HepG2 (cell line): ENCODE measurements at regions not wholly inside any gene's neighbourhood (a gene's known extent, or its start where the extent isn't known, plus 50 kb on each side); places are given as distances from the start of the nearest gene placed in this dataset.

ENCODE experiments used
- NCOR1 ChIP-seq: fragments of 200-600 bp; sonication (generic); IDR thresholded peaks from 2 replicates; pipeline ENCODE4 v1.7.0; 2017; ENCODE audit warnings: antibody characterized with exemption, low read length, borderline replicate concordance
- PCBP2 ChIP-seq: fragments of 200-400 bp; formaldehyde crosslinking; optimal IDR thresholded peaks from 2 replicates; pipeline ENCODE3; 2018; ENCODE audit warnings: low read length, low read depth; ENCODE audit not compliant: poor library complexity, severe bottlenecking
- PHF21A ChIP-seq: sonication (generic); formaldehyde crosslinking; IDR thresholded peaks from 2 replicates; pipeline ENCODE4 v1.5.0; 2020; ENCODE audit warnings: mild to moderate bottlenecking, missing genetic modification reagents
- POLR2AphosphoS5 ChIP-seq: IDR thresholded peaks from 2 replicates; pipeline ENCODE4 v1.6.1; 2012; ENCODE audit warnings: low read depth, low read length
- ZNF891 ChIP-seq: sonication (generic); formaldehyde crosslinking; IDR thresholded peaks from 2 replicates; pipeline ENCODE4 v1.5.0; 2020; ENCODE audit warnings: mild to moderate bottlenecking, missing genetic modification reagents
- TF ChIP-seq, protein P1 (sequence below): IDR thresholded peaks from 2 replicates; pipeline ENCODE4 v1.6.1; 2012; ENCODE audit warnings: low read depth, low read length, improper control_type of control experiment
- TF ChIP-seq, protein P2 (sequence below): IDR thresholded peaks from 2 replicates; pipeline ENCODE4 v1.6.1; 2018; ENCODE audit warnings: missing genetic modification reagents
- TF ChIP-seq, protein P3 (sequence below): sonication (generic); formaldehyde crosslinking; IDR thresholded peaks from 2 replicates; pipeline ENCODE4 v1.9.0; 2021; ENCODE audit warnings: mild to moderate bottlenecking, missing genetic modification reagents
- TF ChIP-seq, protein P4 (sequence below): sonication (generic); formaldehyde crosslinking; IDR thresholded peaks from 2 replicates; pipeline ENCODE4 v1.8.1; 2023; ENCODE audit warnings: mild to moderate bottlenecking, inconsistent platforms, moderate library complexity, missing genetic modification reagents, borderline replicate concordance
- TF ChIP-seq, protein P5 (sequence below): sonication (generic); formaldehyde crosslinking; conservative IDR thresholded peaks from 2 replicates; pipeline ENCODE4 v1.8.0; 2022; ENCODE audit warnings: mild to moderate bottlenecking, moderate library complexity, missing genetic modification reagents
- TF ChIP-seq, protein P6 (sequence below): sonication (generic); formaldehyde crosslinking; IDR thresholded peaks from 2 replicates; pipeline ENCODE4 v1.8.1; 2022; ENCODE audit warnings: low read depth, mild to moderate bottlenecking, missing genetic modification reagents

DNA sequence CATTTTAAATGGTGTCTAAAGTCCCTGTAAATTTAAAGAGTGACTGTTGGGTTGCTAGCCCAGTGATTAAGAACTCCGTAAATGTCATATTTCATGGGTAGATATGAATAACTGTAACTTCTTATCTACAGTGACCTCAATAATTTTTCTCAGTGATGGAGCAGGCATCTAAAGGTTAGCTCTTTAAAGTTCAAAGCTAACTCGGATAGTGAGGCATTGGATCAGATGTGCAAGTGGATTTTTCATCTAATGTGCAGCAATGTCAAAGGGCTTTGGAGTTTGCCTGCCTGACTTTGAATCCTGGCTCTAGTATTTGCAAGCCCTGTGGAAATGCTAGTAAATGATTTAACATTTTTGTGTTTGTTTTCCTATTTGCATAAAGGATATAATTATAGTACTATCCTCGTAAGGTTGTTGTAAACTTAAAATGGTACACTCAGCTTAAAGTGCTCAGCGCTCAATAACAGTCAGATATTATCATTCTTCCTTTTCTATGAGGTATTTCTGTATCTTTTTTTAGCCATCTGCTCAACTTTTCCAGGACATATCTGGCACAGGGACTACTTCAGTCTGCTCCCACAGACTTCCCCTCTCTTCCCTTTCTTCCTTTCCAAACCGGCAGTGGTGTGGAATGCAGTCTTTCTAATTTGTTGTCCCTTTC, 163.7 kb upstream of the ELL2 start (continued):
- TF ChIP-seq, protein P1, sequence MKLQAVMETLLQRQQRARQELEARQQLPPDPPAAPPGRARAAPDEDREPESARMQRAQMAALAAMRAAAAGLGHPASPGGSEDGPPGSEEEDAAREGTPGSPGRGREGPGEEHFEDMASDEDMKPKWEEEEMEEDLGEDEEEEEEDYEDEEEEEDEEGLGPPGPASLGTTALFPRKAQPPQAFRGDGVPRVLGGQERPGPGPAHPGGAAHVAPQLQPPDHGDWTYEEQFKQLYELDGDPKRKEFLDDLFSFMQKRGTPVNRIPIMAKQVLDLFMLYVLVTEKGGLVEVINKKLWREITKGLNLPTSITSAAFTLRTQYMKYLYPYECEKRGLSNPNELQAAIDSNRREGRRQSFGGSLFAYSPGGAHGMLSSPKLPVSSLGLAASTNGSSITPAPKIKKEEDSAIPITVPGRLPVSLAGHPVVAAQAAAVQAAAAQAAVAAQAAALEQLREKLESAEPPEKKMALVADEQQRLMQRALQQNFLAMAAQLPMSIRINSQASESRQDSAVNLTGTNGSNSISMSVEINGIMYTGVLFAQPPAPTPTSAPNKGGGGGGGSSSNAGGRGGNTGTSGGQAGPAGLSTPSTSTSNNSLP = peak; percentile 76
- peak; percentile 43; the same call in 1 of the 2 replicates for TF ChIP-seq NCOR1
- peak; percentile 35; the same call in 1 of the 2 replicates for TF ChIP-seq POLR2AphosphoS5
- TF ChIP-seq, protein P2, sequence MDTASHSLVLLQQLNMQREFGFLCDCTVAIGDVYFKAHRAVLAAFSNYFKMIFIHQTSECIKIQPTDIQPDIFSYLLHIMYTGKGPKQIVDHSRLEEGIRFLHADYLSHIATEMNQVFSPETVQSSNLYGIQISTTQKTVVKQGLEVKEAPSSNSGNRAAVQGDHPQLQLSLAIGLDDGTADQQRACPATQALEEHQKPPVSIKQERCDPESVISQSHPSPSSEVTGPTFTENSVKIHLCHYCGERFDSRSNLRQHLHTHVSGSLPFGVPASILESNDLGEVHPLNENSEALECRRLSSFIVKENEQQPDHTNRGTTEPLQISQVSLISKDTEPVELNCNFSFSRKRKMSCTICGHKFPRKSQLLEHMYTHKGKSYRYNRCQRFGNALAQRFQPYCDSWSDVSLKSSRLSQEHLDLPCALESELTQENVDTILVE = no peak
- TF ChIP-seq, protein P3, sequence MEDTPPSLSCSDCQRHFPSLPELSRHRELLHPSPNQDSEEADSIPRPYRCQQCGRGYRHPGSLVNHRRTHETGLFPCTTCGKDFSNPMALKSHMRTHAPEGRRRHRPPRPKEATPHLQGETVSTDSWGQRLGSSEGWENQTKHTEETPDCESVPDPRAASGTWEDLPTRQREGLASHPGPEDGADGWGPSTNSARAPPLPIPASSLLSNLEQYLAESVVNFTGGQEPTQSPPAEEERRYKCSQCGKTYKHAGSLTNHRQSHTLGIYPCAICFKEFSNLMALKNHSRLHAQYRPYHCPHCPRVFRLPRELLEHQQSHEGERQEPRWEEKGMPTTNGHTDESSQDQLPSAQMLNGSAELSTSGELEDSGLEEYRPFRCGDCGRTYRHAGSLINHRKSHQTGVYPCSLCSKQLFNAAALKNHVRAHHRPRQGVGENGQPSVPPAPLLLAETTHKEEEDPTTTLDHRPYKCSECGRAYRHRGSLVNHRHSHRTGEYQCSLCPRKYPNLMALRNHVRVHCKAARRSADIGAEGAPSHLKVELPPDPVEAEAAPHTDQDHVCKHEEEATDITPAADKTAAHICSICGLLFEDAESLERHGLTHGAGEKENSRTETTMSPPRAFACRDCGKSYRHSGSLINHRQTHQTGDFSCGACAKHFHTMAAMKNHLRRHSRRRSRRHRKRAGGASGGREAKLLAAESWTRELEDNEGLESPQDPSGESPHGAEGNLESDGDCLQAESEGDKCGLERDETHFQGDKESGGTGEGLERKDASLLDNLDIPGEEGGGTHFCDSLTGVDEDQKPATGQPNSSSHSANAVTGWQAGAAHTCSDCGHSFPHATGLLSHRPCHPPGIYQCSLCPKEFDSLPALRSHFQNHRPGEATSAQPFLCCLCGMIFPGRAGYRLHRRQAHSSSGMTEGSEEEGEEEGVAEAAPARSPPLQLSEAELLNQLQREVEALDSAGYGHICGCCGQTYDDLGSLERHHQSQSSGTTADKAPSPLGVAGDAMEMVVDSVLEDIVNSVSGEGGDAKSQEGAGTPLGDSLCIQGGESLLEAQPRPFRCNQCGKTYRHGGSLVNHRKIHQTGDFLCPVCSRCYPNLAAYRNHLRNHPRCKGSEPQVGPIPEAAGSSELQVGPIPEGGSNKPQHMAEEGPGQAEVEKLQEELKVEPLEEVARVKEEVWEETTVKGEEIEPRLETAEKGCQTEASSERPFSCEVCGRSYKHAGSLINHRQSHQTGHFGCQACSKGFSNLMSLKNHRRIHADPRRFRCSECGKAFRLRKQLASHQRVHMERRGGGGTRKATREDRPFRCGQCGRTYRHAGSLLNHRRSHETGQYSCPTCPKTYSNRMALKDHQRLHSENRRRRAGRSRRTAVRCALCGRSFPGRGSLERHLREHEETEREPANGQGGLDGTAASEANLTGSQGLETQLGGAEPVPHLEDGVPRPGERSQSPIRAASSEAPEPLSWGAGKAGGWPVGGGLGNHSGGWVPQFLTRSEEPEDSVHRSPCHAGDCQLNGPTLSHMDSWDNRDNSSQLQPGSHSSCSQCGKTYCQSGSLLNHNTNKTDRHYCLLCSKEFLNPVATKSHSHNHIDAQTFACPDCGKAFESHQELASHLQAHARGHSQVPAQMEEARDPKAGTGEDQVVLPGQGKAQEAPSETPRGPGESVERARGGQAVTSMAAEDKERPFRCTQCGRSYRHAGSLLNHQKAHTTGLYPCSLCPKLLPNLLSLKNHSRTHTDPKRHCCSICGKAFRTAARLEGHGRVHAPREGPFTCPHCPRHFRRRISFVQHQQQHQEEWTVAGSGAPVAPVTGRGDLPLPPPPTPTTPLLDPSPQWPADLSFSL (CRISPR knock-in tag) = no peak
- TF ChIP-seq, protein P4, sequence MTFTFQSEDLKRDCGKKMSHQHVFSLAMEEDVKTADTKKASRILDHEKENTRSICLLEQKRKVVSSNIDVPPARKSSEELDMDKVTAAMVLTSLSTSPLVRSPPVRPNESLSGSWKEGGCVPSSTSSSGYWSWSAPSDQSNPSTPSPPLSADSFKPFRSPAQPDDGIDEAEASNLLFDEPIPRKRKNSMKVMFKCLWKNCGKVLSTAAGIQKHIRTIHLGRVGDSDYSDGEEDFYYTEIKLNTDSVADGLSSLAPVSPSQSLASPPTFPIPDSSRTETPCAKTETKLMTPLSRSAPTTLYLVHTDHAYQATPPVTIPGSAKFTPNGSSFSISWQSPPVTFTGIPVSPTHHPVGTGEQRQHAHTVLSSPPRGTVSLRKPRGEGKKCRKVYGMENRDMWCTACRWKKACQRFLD (CRISPR knock-in tag) = no peak
- TF ChIP-seq PHF21A (CRISPR knock-in tag) = 0 out of 2 replicates have a peak, but pooled peaks have one; percentile 29
- no peak for TF ChIP-seq PCBP2
- TF ChIP-seq, protein P5, sequence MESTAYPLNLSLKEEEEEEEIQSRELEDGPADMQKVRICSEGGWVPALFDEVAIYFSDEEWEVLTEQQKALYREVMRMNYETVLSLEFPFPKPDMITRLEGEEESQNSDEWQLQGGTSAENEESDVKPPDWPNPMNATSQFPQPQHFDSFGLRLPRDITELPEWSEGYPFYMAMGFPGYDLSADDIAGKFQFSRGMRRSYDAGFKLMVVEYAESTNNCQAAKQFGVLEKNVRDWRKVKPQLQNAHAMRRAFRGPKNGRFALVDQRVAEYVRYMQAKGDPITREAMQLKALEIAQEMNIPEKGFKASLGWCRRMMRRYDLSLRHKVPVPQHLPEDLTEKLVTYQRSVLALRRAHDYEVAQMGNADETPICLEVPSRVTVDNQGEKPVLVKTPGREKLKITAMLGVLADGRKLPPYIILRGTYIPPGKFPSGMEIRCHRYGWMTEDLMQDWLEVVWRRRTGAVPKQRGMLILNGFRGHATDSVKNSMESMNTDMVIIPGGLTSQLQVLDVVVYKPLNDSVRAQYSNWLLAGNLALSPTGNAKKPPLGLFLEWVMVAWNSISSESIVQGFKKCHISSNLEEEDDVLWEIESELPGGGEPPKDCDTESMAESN (CRISPR knock-in tag) = 0 out of 2 replicates have a peak, but pooled peaks have one; percentile 28
- TF ChIP-seq ZNF891 (CRISPR knock-in tag) = no peak
- TF ChIP-seq, protein P6, sequence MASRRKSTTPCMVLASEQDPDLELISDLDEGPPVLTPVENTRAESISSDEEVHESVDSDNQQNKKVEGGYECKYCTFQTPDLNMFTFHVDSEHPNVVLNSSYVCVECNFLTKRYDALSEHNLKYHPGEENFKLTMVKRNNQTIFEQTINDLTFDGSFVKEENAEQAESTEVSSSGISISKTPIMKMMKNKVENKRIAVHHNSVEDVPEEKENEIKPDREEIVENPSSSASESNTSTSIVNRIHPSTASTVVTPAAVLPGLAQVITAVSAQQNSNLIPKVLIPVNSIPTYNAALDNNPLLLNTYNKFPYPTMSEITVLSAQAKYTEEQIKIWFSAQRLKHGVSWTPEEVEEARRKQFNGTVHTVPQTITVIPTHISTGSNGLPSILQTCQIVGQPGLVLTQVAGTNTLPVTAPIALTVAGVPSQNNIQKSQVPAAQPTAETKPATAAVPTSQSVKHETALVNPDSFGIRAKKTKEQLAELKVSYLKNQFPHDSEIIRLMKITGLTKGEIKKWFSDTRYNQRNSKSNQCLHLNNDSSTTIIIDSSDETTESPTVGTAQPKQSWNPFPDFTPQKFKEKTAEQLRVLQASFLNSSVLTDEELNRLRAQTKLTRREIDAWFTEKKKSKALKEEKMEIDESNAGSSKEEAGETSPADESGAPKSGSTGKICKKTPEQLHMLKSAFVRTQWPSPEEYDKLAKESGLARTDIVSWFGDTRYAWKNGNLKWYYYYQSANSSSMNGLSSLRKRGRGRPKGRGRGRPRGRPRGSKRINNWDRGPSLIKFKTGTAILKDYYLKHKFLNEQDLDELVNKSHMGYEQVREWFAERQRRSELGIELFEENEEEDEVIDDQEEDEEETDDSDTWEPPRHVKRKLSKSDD (CRISPR knock-in tag) = no peak
